ENCODE measurements at regions not wholly inside any gene's neighbourhood (a gene's known extent, or its start where the extent isn't known, plus 50 kb on each side); places are given as distances from the start of the nearest gene placed in this dataset.

DNA sequence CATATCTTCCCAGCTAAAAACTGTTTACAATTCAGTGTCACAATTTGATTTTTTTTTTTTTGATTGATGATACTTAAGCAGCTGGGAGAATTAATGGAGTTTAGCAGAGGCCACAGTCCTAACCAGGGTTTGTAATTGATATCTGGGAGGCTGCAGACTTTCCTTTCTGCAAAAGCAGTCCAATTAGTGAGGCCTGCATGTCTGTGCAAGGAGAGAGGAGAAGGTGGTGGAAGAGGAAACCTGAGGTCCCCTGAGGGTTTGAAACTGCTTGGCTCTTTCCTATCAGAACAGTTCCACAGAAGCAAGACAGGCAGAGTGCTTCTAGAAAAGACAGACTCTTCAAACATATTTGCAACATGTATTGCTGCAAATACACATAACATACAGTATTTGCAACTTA lies 160.8 kb upstream of the KRR1 start:
- H3K4me3 ChIP-seq (ENCODE audit: low read length) = no peak overlapping the region
- H3K27ac ChIP-seq (ENCODE audit: low read length) = no peak overlapping the region
- intact Hi-C loops (cut with DNase I) = no loop called here
- DNase-seq = no peak
- H3K4me1 ChIP-seq (ENCODE audit: control insufficient read depth, insufficient read depth, low read length) = no peaks in the 10 kb centered on the region
- H3K9me3 ChIP-seq (ENCODE audit: control insufficient read depth, low read length) = no peaks in the 10 kb centered on the region
- no peak for ATAC-seq
- H3K27me3 ChIP-seq (ENCODE audit: control insufficient read depth, insufficient read depth) = no peaks in the 10 kb centered on the region

DNA sequence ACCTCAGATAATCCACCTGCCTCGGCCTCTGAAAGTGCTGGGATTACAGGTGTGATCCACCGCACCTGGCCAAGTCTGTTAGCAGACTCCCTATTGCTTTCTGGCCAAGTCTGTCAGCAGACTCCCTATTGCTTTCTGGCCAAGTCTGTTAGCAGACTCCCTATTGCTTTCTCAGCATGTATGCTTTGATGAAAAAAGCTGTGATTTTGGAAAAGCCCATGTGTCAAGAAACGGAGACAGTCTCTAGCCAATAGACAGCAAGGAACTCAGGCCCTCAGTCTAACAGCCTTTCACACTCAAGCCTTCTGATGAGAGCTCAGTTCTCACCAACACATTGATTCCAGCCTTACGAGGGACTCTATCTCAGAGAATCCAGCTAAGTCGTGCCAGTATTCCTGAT lies 158.8 kb upstream of the KRR1 start:
- DNase-seq = no peak
- intact Hi-C loops (cut with DNase I) = no loop called here
- Histone ChIP-seq H3K4me3 (ENCODE audit: low read length) (no peak overlapping the region), H3K27me3 (ENCODE audit: control insufficient read depth, insufficient read depth) (no peaks in the 10 kb centered on the region), H3K27ac (ENCODE audit: low read length) (no peak overlapping the region), H3K9me3 (ENCODE audit: control insufficient read depth, low read length) (no peaks in the 10 kb centered on the region), H3K4me1 (ENCODE audit: control insufficient read depth, insufficient read depth, low read length) (no peaks in the 10 kb centered on the region)
- ATAC-seq = no peak
- WGBS = 70% methylated on average over 5 of the region's 5 CpGs

GRCh38 chr12:75666939-75667334 lies 155.5 kb upstream of the KRR1 start:
- H3K4me1 ChIP-seq (ENCODE audit: control insufficient read depth, insufficient read depth, low read length) = no peaks in the 10 kb centered on the region
- ATAC-seq (no peak), DNase-seq (no peak)
- no peaks in the 10 kb centered on the region for H3K9me3 ChIP-seq (ENCODE audit: control insufficient read depth, low read length)
- H3K27me3 ChIP-seq (ENCODE audit: control insufficient read depth, insufficient read depth) = no peaks in the 10 kb centered on the region
- intact Hi-C loops (cut with DNase I) = no loop called here
- no peak overlapping the region for H3K27ac ChIP-seq (ENCODE audit: low read length)
- 54% methylated on average over 2 of the region's 2 CpGs for WGBS
- no peak overlapping the region for H3K4me3 ChIP-seq (ENCODE audit: low read length)

GRCh38 chr12:75666126-75666938 lies 154.9 kb upstream of the KRR1 start:
- DNase-seq = no peak
- H3K4me3 ChIP-seq (ENCODE audit: low read length) = no peak overlapping the region
- no peaks in the 10 kb centered on the region for H3K9me3 ChIP-seq (ENCODE audit: control insufficient read depth, low read length)
- H3K4me1 ChIP-seq (ENCODE audit: control insufficient read depth, insufficient read depth, low read length) = no peaks in the 10 kb centered on the region
- 79% methylated on average over 5 of the region's 5 CpGs for WGBS
- H3K27ac ChIP-seq (ENCODE audit: low read length) = no peak overlapping the region
- no peaks in the 10 kb centered on the region for H3K27me3 ChIP-seq (ENCODE audit: control insufficient read depth, insufficient read depth)
- ATAC-seq = no peak
- intact Hi-C loops (cut with DNase I) = no loop called here

GRCh38 chr12:75665216-75665615 lies 153.8 kb upstream of the KRR1 start:
- 83% methylated on average over 2 of the region's 2 CpGs for WGBS
- intact Hi-C loops (cut with DNase I) = no loop called here
- DNase-seq = no peak
- H3K27me3 ChIP-seq (ENCODE audit: control insufficient read depth, insufficient read depth) = no peaks in the 10 kb centered on the region
- no peak for ATAC-seq
- H3K4me3 ChIP-seq (ENCODE audit: low read length) = no peak overlapping the region
- no peaks in the 10 kb centered on the region for H3K9me3 ChIP-seq (ENCODE audit: control insufficient read depth, low read length)
- no peaks in the 10 kb centered on the region for H3K4me1 ChIP-seq (ENCODE audit: control insufficient read depth, insufficient read depth, low read length)
- H3K27ac ChIP-seq (ENCODE audit: low read length) = no peak overlapping the region

DNA sequence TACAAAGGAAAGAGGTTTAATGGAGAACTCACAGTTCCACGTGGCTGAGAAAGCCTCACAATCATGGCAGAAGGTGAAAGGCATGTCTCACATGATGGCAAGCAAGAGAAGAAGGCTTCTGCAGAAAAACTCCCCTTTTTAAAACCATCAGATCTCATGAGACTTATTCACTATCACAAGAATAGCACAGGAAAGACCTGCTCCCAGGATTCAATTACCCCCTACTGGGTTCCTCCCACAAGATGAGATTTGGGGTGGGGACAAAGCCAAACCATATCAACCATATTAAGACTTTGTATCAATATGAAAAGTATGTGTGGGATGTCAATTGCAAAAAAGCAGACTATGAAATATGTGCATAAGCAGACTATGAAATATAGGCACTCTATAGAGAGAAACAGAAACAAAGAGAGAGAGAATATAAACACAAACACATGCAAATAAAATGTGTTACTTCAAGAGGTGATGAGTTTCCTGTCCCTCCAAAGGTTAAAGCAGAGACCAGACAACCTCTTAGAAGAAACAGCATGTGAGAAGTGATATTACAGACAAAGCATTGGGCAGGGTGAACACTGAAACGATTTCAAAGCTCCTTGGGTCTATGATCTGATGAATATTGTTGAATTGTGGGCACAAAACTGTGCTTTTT lies 151.2 kb upstream of the KRR1 start:
- DNase-seq (no peak), ATAC-seq (no peak)
- 63% methylated on average over 2 of the region's 2 CpGs for WGBS
- H3K27me3 ChIP-seq (ENCODE audit: control insufficient read depth, insufficient read depth) = no peaks in the 10 kb centered on the region
- H3K4me1 ChIP-seq (ENCODE audit: control insufficient read depth, insufficient read depth, low read length) = no peaks in the 10 kb centered on the region
- no peaks in the 10 kb centered on the region for H3K9me3 ChIP-seq (ENCODE audit: control insufficient read depth, low read length)
- H3K27ac ChIP-seq (ENCODE audit: low read length) = no peak overlapping the region
- no peak overlapping the region for H3K4me3 ChIP-seq (ENCODE audit: low read length)
- intact Hi-C loops (cut with DNase I) = no loop called here

DNA sequence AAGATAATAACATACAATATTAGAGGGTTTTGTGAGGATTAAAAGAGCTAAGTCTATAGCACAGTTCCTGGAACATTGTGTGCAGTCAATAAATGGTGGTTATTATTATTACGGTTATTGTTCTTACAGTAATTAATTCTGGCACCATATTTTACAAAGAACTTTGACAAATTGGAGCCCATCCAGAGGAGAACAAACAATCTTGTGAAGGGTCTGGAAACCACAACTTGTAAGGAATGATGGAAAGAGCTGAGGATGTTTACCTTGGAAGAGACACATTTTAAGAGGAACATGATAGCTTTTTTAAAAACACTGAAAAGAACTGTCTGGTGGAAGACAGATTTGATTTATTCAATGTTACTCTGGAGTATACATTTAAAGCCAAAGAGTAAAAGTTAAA lies 150.5 kb upstream of the KRR1 start:
- H3K9me3 ChIP-seq (ENCODE audit: control insufficient read depth, low read length) = no peaks in the 10 kb centered on the region
- H3K4me1 ChIP-seq (ENCODE audit: control insufficient read depth, insufficient read depth, low read length) = no peaks in the 10 kb centered on the region
- no peak for ATAC-seq
- H3K27ac ChIP-seq (ENCODE audit: low read length) = no peak overlapping the region
- no peaks in the 10 kb centered on the region for H3K27me3 ChIP-seq (ENCODE audit: control insufficient read depth, insufficient read depth)
- intact Hi-C loops (cut with DNase I) = no loop called here
- 47% methylated on average over 1 of the region's 1 CpG for WGBS
- H3K4me3 ChIP-seq (ENCODE audit: low read length) = no peak overlapping the region
- no peak for DNase-seq

- H3K4me1 ChIP-seq (ENCODE audit: control insufficient read depth, insufficient read depth, low read length) = no peaks in the 10 kb centered on the region
- no peaks in the 10 kb centered on the region for H3K27me3 ChIP-seq (ENCODE audit: control insufficient read depth, insufficient read depth)
- WGBS = 95% methylated on average over 3 of the region's 3 CpGs
- DNase-seq (no peak), ATAC-seq (no peak)
- no peak overlapping the region for H3K4me3 ChIP-seq (ENCODE audit: low read length)
- no peaks in the 10 kb centered on the region for H3K9me3 ChIP-seq (ENCODE audit: control insufficient read depth, low read length)
- intact Hi-C loops (cut with DNase I) = no loop called here
- H3K27ac ChIP-seq (ENCODE audit: low read length) = no peak overlapping the region
Measured at GRCh38 chr12:75660805-75661404, 149.5 kb upstream of the KRR1 start.

DNA sequence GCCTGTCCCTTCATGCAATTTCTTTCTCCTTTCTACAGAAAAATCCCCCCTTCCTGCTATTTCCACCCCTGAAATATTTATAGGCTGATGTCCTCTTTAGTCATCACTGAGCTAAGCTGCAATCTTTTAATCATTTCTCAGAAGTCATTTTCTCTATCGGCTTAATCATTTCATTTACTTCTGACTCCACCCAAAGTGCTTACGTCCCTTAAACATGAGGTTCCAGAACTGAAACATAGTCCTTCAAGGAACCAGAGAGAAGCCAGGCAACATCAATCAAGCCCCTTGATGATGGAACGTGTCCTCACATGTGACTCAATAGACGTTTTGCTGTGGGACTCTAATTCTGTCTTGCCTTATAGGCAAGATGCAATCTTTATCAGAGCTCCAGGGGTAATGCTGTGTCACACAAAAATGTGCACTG lies 148.7 kb upstream of the KRR1 start:
- Histone ChIP-seq H3K27me3 (ENCODE audit: control insufficient read depth, insufficient read depth) (no peaks in the 10 kb centered on the region), H3K9me3 (ENCODE audit: control insufficient read depth, low read length) (no peaks in the 10 kb centered on the region), H3K4me1 (ENCODE audit: control insufficient read depth, insufficient read depth, low read length) (no peaks in the 10 kb centered on the region), H3K27ac (ENCODE audit: low read length) (no peak overlapping the region), H3K4me3 (ENCODE audit: low read length) (no peak overlapping the region)
- ATAC-seq (no peak), DNase-seq (no peak)
- 64% methylated on average over 4 of the region's 4 CpGs for WGBS
- intact Hi-C loops (cut with DNase I) = no loop called here

- H3K4me1 ChIP-seq (ENCODE audit: control insufficient read depth, insufficient read depth, low read length) = no peaks in the 10 kb centered on the region
- no peaks in the 10 kb centered on the region for H3K9me3 ChIP-seq (ENCODE audit: control insufficient read depth, low read length)
- H3K27ac ChIP-seq (ENCODE audit: low read length) = no peak overlapping the region
- intact Hi-C loops (cut with DNase I) = no loop called here
- H3K4me3 ChIP-seq (ENCODE audit: low read length) = no peak overlapping the region
- no peaks in the 10 kb centered on the region for H3K27me3 ChIP-seq (ENCODE audit: control insufficient read depth, insufficient read depth)
- DNase-seq (no peak), ATAC-seq (peak in 1 of 2 donors; percentile 73)
- WGBS = 71% methylated on average over 9 of the region's 9 CpGs
Measured at GRCh38 chr12:75658901-75659823, 147.8 kb upstream of the KRR1 start.

GRCh38 chr12:75658286-75658685 lies 146.9 kb upstream of the KRR1 start:
- no peaks in the 10 kb centered on the region for H3K27me3 ChIP-seq (ENCODE audit: control insufficient read depth, insufficient read depth)
- no peak overlapping the region for H3K27ac ChIP-seq (ENCODE audit: low read length)
- intact Hi-C loops (cut with DNase I) = no loop called here
- H3K9me3 ChIP-seq (ENCODE audit: control insufficient read depth, low read length) = no peaks in the 10 kb centered on the region
- ATAC-seq (no peak), DNase-seq (no peak)
- H3K4me1 ChIP-seq (ENCODE audit: control insufficient read depth, insufficient read depth, low read length) = no peaks in the 10 kb centered on the region
- no peak overlapping the region for H3K4me3 ChIP-seq (ENCODE audit: low read length)

Measured in right cardiac atrium (tissue), 5 donors.